Hypothalamus (tissue), 51 donors: ENCODE measurements at regions not wholly inside any gene's neighbourhood (a gene's known extent, or its start where the extent isn't known, plus 50 kb on each side); places are given as distances from the start of the nearest gene placed in this dataset.

Experiments used
- DNase-seq, 51 donors: peaks; one replicate each; lab custom pipeline; 2025; lab: John Stamatoyannopoulos, UW

GRCh38 chr1:238101923-238102322 is 211.2 kb upstream of the ZP4 start:
- no peak for DNase-seq

- no peak for DNase-seq
These were observed 209.1 kb upstream of the ZP4 start for GRCh38 chr1:238099871-238100270.

- no peak for DNase-seq
These were observed 198.9 kb upstream of the ZP4 start for GRCh38 chr1:238089615-238090014.

- DNase-seq = no peak
These were observed 198.0 kb upstream of the ZP4 start for GRCh38 chr1:238088560-238089290.

GRCh38 chr1:238073991-238074390 is 183.3 kb upstream of the ZP4 start:
- DNase-seq = no peak

GRCh38 chr1:238071061-238071460 is 180.3 kb upstream of the ZP4 start:
- no peak for DNase-seq

GRCh38 chr1:238063454-238063853 is 172.7 kb upstream of the ZP4 start:
- DNase-seq = peak in 1 of 51 donors; percentile 5

GRCh38 chr1:238061967-238062613 is 171.4 kb upstream of the ZP4 start:
- no peak for DNase-seq

- DNase-seq = no peak
These were observed 169.3 kb upstream of the ZP4 start for GRCh38 chr1:238060061-238060460.

GRCh38 chr1:238052496-238053266 is 162.0 kb upstream of the ZP4 start:
- DNase-seq = no peak

GRCh38 chr1:238029126-238029525 is 138.4 kb upstream of the ZP4 start:
- DNase-seq = no peak

- no peak for DNase-seq
These were observed 136.6 kb upstream of the ZP4 start for GRCh38 chr1:238027366-238027765.

- no peak for DNase-seq
These were observed 132.4 kb upstream of the ZP4 start for GRCh38 chr1:238023137-238023536.

- DNase-seq = no peak
These were observed 127.5 kb upstream of the ZP4 start for GRCh38 chr1:238018214-238018613.

- no peak for DNase-seq
These were observed 116.1 kb upstream of the ZP4 start for GRCh38 chr1:238006779-238007178.

- no peak for DNase-seq
These were observed 114.4 kb upstream of the ZP4 start for GRCh38 chr1:238005116-238005515.

- DNase-seq = no peak
These were observed 111.1 kb upstream of the ZP4 start for GRCh38 chr1:238001818-238002217.

- no peak for DNase-seq
These were observed 108.8 kb upstream of the ZP4 start for GRCh38 chr1:237999426-238000052.

- no peak for DNase-seq
These were observed 107.9 kb upstream of the ZP4 start for GRCh38 chr1:237998581-237998980.

GRCh38 chr1:237983496-237983895 is 92.8 kb upstream of the ZP4 start:
- peak in 1 of 51 donors; percentile 12 for DNase-seq

GRCh38 chr1:237981223-237981622 is 90.5 kb upstream of the ZP4 start:
- no peak for DNase-seq
